GM21515 (cell line): ENCODE measurements at regions not wholly inside any gene's neighbourhood (a gene's known extent, or its start where the extent isn't known, plus 50 kb on each side); places are given as distances from the start of the nearest gene placed in this dataset.
A peak's percentile ranks its signal among the peaks of the same experiment; 100 is the strongest.

Experiments
- ATAC-seq: cut with Tn5 transposase; IDR thresholded peaks from one replicate; pipeline ENCODE4 v1.9.1; 2021; ENCODE audit not compliant: unreplicated experiment

DNA sequence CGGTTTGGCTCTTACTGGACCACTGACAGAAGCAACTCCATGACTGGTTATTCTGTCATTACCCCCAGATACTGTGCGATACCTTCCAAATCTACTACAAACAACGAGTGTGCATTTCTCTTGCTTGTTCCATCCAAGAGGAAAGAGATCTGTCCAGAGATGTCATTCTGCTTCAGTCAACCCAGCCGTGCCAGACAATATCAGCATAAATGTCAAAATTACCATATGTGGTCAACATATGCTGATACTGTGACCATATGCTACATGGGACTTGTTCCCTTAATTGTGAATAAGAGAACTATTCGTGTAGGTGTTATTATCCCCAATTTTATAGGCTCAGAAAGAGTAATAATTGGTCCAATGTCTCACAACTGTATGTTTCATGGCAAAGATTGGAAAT, 143.2 kb upstream of the PRSS1 start:
- ATAC-seq = no peak

DNA sequence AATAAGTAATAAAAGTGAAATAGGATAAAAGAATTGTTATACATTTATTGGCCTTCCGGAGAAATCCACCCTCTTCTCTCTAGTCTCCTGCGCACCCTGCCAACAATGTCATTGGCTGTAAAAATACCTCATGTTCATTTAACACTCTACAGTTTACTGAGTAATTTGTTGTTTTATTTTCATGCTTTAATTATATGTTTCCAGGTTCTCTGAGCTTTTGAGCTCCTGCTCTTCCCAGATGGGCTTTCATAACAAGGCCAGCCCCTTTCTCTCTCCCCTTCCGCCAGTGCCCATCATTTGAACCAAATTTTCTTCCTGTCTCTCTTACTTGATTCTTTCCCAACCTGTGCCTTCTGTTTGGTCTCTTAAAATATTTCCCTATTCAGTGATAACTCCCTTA, 144.6 kb upstream of the PRSS1 start:
- ATAC-seq = no peak

DNA sequence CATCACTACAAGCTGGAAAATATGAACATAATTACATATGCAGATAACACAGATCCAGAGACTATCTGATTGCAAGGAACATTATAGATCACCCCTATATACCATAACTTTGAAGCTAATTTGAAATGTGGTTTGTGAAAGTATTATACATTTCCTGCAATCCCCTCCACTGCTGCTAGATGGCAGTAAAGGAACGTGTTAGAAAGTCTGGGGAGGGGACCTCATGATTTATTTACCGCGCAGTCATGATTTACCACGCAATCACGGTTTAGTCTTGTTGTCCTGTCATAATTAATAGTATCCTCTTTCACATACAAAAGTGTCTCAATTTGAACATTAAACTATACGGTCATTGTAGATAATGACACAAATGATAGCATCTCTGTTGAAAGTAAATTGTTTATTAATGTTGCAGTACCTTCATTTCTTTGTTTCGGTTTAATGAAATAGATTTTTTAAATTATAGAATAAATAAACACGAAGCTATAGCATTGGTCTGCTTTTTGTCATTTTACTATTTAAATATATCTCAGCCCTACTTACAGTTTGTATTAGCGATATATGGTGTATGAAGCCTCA, 145.3 kb upstream of the PRSS1 start:
- no peak for ATAC-seq

- no peak for ATAC-seq
These were observed 146.5 kb upstream of the PRSS1 start for GRCh38 chr7:142602756-142603155.

- ATAC-seq = no peak
These were observed 147.1 kb upstream of the PRSS1 start for GRCh38 chr7:142602183-142602582.

DNA sequence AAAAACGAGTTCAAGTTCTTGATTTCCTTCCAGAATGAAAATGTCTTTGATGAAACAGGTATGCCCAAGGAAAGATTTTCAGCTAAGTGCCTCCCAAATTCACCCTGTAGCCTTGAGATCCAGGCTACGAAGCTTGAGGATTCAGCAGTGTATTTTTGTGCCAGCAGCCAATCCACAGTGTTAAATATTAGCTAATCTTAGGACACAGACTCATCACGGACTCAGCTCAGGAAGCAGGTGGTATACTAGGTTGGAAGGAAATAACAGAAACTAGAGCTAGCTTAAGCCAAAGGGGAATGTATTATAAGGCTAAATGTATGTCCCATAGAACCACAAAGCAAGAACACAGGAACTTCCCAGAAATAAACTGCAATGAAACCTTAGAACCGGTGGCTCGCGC, 151.0 kb upstream of the PRSS1 start:
- ATAC-seq = no peak

GRCh38 chr7:142597547-142597946, 151.7 kb upstream of the PRSS1 start:
- ATAC-seq = no peak

DNA sequence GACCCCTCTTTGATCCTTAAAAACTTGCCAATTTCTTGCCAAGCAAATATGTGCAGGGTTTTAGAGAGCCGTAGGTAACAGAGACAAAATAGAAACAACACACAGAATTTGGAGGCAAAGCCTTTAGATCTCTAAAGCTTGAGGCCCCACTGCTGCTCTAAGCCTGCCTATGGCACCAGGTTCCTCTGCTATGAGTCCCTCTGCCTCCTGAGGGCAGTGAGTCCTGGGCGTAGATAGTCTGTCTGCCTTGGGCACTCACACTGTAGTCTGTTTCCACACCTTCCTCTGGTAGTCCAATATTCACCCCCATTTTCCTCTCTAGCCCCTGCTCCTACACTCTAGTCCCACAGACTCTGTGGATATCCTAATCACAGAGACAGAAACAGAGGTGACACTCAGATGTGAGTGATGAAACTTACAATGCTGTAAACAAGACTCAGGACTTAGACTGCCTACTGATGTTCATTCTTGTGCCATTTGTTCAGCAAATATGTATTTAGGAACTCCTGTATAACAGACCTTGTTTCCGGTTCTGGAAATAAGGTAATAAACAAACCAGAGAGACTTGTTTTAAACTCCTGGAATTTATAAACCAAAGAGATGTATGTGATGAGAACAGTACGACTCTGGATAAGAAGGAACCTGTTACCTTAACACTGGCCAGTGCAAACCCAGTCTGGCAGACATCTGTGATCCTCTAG, 153.3 kb upstream of the PRSS1 start:
- no peak for ATAC-seq

GRCh38 chr7:142594078-142594477, 155.2 kb upstream of the PRSS1 start:
- ATAC-seq = no peak

- ATAC-seq = no peak
These were observed 156.2 kb upstream of the PRSS1 start for GRCh38 chr7:142593106-142593505.

DNA sequence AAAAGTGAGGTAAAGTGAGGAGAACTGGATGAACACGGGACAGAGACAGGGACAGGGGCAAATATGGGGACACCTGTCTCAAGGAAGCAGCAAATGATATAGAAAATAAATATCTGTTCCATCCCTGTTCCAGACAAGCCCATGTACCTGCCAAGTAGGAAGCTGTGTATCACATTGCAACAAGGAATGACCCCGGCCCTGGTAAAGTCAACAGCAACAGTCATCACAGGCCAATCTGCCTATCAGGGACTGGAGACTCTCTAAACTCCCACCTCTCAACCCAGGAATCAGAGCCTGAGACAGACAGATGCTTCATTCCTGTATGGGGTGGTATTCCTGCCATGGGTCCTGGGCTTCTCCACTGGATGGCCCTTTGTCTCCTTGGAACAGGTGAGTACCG, 156.6 kb upstream of the PRSS1 start:
- no peak for ATAC-seq

DNA sequence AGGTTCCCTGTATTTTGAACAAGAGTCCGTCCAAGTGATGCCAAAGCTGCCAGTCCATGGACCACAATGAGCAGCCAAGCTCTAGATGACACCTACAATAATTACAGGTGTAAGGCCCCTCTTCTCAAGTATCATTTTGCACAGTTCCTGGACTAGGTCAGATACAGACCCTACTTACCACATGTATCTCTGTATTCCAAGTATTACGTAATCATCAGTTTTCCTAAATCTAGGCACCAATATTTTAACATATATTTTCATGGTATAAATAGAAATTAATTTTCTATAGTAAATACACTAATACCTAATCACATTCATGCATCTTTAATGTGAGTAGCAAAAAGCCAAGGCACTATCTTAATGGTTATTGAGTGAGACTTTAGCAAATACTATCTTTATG, 157.0 kb upstream of the PRSS1 start:
- no peak for ATAC-seq

GRCh38 chr7:142590830-142591457, 158.3 kb upstream of the PRSS1 start:
- no peak for ATAC-seq

DNA sequence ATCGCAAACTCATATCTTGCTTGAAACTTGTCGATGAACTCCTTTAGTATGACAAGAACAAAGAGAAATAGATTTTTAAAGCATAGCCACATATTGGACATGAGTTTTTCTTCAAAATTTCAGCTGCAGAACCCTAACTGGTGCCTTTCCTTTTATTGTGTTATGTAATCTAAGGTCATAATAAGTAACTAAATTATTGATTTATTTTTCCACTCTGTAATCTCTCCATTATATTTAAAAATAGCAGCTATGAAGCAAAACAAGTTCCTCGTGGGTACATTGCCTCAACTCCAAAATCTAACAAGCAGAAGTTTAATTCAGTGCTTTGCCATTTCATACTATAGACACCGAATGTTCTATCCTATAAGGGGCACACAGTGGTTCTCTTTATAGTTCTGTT, 159.2 kb upstream of the PRSS1 start:
- ATAC-seq = no peak

DNA sequence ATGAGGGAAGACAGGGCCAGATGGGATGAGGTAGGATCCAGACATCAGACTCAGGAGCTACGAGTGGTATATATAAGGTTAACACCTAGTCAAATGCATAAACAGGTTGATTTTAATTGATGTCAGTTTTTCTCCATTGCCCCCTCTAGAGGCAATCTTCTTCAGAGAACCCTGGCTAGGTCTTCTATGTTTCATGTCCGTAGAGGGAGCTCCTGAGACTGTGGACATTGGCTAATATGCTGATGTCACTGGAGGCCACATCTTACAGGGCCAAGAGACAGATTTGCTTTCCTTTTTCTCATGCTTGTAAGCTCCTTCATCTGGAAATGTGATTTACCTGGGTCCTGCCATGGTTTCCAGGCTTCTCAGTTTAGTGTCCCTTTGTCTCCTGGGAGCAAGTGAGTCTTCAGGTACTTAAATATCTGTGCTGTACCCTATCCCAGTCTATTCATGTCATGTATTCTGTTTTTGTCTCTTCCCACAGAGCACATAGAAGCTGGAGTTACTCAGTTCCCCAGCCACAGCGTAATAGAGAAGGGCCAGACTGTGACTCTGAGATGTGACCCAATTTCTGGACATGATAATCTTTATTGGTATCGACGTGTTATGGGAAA, 161.6 kb upstream of the PRSS1 start:
- ATAC-seq = peak; percentile 69

- no peak for ATAC-seq
These were observed 162.7 kb upstream of the PRSS1 start for GRCh38 chr7:142586611-142587010.

DNA sequence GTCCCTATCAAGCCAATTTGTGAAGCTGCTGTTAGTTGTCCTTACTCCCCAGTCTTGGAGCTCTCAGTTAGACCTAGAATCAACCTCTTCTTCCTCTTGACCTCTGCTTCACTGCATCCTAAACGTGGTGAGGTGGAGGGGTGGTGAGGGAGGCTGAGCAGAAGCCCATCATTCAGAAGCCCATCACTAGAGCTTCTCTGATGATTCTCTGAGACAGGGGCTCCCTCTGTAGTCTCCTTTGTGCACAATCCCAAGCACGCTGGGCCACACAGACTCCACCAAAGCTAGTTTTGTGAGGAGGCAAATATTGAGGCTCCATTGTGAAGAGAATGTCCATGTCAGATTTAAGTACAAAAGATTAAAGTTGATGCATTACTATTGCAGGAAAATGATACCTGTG, 163.8 kb upstream of the PRSS1 start:
- ATAC-seq = no peak

- no peak for ATAC-seq
These were observed 164.5 kb upstream of the PRSS1 start for GRCh38 chr7:142584765-142585164.

GRCh38 chr7:142583446-142583845, 165.8 kb upstream of the PRSS1 start:
- ATAC-seq = peak; percentile 54

DNA sequence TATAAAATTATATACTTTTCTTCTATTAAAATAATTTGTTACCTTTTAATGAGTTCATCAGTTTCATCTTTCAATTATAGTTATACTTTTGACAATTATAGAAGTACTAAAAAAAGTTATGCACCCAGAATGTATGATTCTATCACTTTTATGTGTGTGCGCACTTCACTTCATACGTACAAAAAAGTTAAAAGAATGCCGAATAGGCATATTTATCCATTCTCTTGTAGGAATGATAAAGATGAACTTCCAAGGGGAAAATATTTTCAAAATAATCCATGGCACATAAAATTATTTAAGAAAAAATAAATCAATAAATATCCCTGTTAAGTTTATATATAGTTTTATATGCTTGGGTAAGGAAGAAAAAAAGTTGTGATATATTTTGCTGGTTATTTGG, 166.9 kb upstream of the PRSS1 start:
- ATAC-seq = no peak

GRCh38 chr7:142581341-142581740, 167.9 kb upstream of the PRSS1 start:
- ATAC-seq = peak; percentile 82

GRCh38 chr7:142579946-142580345, 169.3 kb upstream of the PRSS1 start:
- no peak for ATAC-seq
